ENCODE measurements at regions not wholly inside any gene's neighbourhood (a gene's known extent, or its start where the extent isn't known, plus 50 kb on each side); places are given as distances from the start of the nearest gene placed in this dataset.

DNA sequence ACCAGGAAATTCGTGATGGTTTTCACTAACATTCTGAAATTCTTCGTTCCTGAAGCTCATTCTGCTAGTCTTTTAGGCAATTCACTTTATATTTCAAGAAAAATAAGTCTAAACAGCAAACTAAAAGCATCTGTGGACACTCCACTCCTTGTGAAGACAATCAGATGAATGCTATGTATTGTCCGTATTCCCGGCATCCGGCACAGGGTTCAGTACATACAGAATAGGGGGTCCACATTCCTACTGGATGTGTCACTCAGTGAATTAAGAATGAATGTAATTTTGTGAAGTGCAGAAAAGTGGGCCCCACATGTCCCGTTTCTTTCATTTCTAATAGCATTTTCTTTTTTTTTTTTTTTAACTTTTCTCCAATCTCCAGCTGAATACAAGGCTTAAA lies 241.3 kb downstream of the GRIN2B start:
- TF ChIP-seq ELF1 (IDR thresholded peaks at IDR 0.05; ENCODE audit: borderline replicate concordance, low read depth) (no peak), POLR2A (IDR thresholded peaks at IDR 0.05; ENCODE audit: borderline replicate concordance, extremely low read depth, insufficient read depth, insufficient read length) (no peak), RAD21 (IDR thresholded peaks at IDR 0.05; ENCODE audit: low read depth) (no peak), YY1 (IDR thresholded peaks at IDR 0.05; ENCODE audit: extremely low read depth, insufficient replicate concordance, low read depth, low read length) (no peak), POLR2AphosphoS5 (IDR thresholded peaks at IDR 0.05; ENCODE audit: low read depth, low read length) (no peak), EGR1 (IDR thresholded peaks at IDR 0.05; ENCODE audit: low read depth) (no peak), ZNF274 (IDR thresholded peaks at IDR 0.05; ENCODE audit: low read depth, low read length) (no peak), SRF (IDR thresholded peaks at IDR 0.05; ENCODE audit: low read depth) (no peak), EZH2 (IDR thresholded peaks at IDR 0.05) (no peak)
- TF ChIP-seq, protein P1, sequence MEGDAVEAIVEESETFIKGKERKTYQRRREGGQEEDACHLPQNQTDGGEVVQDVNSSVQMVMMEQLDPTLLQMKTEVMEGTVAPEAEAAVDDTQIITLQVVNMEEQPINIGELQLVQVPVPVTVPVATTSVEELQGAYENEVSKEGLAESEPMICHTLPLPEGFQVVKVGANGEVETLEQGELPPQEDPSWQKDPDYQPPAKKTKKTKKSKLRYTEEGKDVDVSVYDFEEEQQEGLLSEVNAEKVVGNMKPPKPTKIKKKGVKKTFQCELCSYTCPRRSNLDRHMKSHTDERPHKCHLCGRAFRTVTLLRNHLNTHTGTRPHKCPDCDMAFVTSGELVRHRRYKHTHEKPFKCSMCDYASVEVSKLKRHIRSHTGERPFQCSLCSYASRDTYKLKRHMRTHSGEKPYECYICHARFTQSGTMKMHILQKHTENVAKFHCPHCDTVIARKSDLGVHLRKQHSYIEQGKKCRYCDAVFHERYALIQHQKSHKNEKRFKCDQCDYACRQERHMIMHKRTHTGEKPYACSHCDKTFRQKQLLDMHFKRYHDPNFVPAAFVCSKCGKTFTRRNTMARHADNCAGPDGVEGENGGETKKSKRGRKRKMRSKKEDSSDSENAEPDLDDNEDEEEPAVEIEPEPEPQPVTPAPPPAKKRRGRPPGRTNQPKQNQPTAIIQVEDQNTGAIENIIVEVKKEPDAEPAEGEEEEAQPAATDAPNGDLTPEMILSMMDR (IDR thresholded peaks at IDR 0.05 in 2 of 3, conservative IDR thresholded peaks at IDR 0.05 in 1 of 3; ENCODE audit: borderline replicate concordance in 1 of 3, insufficient read depth in 1 of 3, low read depth in 2 of 3, low read length in 2 of 3): no peak
- TF ChIP-seq, protein P2, sequence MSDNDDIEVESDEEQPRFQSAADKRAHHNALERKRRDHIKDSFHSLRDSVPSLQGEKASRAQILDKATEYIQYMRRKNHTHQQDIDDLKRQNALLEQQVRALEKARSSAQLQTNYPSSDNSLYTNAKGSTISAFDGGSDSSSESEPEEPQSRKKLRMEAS (IDR thresholded peaks at IDR 0.05): no peak
- TF ChIP-seq, protein P3, sequence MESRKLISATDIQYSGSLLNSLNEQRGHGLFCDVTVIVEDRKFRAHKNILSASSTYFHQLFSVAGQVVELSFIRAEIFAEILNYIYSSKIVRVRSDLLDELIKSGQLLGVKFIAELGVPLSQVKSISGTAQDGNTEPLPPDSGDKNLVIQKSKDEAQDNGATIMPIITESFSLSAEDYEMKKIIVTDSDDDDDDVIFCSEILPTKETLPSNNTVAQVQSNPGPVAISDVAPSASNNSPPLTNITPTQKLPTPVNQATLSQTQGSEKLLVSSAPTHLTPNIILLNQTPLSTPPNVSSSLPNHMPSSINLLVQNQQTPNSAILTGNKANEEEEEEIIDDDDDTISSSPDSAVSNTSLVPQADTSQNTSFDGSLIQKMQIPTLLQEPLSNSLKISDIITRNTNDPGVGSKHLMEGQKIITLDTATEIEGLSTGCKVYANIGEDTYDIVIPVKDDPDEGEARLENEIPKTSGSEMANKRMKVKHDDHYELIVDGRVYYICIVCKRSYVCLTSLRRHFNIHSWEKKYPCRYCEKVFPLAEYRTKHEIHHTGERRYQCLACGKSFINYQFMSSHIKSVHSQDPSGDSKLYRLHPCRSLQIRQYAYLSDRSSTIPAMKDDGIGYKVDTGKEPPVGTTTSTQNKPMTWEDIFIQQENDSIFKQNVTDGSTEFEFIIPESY (IDR thresholded peaks at IDR 0.05; ENCODE audit: extremely low read depth, insufficient replicate concordance, low read length): no peak
- TF ChIP-seq, protein P4, sequence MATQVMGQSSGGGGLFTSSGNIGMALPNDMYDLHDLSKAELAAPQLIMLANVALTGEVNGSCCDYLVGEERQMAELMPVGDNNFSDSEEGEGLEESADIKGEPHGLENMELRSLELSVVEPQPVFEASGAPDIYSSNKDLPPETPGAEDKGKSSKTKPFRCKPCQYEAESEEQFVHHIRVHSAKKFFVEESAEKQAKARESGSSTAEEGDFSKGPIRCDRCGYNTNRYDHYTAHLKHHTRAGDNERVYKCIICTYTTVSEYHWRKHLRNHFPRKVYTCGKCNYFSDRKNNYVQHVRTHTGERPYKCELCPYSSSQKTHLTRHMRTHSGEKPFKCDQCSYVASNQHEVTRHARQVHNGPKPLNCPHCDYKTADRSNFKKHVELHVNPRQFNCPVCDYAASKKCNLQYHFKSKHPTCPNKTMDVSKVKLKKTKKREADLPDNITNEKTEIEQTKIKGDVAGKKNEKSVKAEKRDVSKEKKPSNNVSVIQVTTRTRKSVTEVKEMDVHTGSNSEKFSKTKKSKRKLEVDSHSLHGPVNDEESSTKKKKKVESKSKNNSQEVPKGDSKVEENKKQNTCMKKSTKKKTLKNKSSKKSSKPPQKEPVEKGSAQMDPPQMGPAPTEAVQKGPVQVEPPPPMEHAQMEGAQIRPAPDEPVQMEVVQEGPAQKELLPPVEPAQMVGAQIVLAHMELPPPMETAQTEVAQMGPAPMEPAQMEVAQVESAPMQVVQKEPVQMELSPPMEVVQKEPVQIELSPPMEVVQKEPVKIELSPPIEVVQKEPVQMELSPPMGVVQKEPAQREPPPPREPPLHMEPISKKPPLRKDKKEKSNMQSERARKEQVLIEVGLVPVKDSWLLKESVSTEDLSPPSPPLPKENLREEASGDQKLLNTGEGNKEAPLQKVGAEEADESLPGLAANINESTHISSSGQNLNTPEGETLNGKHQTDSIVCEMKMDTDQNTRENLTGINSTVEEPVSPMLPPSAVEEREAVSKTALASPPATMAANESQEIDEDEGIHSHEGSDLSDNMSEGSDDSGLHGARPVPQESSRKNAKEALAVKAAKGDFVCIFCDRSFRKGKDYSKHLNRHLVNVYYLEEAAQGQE (IDR thresholded peaks at IDR 0.05; ENCODE audit: low read depth): no peak
- TF ChIP-seq, protein P5, sequence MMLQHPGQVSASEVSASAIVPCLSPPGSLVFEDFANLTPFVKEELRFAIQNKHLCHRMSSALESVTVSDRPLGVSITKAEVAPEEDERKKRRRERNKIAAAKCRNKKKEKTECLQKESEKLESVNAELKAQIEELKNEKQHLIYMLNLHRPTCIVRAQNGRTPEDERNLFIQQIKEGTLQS (IDR thresholded peaks at IDR 0.05): no peak

All from HCT116 (cell line).